SH-SY5Y (cell line): ENCODE measurements at regions not wholly inside any gene's neighbourhood (a gene's known extent, or its start where the extent isn't known, plus 50 kb on each side); places are given as distances from the start of the nearest gene placed in this dataset.

Experiments
- GATA2 ChIP-seq: IDR thresholded peaks from 2 replicates; pipeline ENCODE4 v1.6.1; 2011; ENCODE audit warnings: mild to moderate bottlenecking, low read depth, low read length
- GATA3 ChIP-seq: IDR thresholded peaks from 2 replicates; pipeline ENCODE4 v1.6.1; 2011; ENCODE audit warnings: low read depth, mild to moderate bottlenecking, low read length, moderate library complexity

GRCh38 chrX:7235071-7235470 lies 87.1 kb upstream of the PUDP start:
- TF ChIP-seq GATA3 (no peak), GATA2 (no peak)
